ENCODE measurements at regions not wholly inside any gene's neighbourhood (a gene's known extent, or its start where the extent isn't known, plus 50 kb on each side); places are given as distances from the start of the nearest gene placed in this dataset.
"Not testable (repeated sequence)": the region's sequence is repeated elsewhere in the genome, so short reads cannot be mapped to it uniquely, and the experiment has no call there.

DNA sequence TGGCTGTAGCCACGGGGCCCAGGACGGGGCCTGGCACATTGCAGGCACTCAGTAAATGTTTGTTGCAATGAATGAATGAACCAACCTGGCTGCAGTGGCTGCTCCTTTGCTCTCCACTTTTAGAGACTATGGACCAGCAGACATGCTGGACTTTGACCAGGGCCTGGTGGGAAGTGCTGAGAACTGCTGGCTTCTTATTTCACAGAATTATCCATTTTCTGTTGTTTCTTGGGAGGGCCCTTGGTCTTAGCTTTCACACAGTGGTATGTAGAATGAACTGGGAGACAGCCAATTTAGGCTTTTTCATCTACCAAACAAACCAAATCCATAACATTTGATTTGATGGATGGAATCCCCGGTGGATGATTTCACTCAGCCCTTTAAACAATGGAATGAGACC lies 78.0 kb upstream of the LHFPL2 start:
- no peak for DNase-seq (ENCODE audit: low spot score)

DNA sequence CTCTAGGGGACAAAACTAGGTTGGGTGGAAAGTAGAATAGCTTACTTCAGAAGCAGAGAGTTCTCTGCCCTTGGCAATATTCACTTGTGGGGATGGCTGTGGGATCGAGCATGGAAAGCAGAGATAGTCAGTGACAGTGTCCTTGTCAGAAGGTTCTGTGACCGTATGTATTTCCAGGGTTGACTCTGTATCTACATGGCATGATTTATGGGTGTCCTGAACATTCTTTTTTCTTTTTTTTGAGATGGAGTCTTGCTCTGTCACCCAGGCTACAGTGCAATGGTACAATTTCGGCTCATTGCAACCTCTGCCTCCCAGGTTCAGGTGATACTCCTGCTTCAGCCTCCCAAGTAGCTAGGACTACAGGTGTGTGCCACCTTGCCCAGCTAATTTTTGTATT lies 77.4 kb upstream of the LHFPL2 start:
- DNase-seq (ENCODE audit: low spot score): no peak

DNA sequence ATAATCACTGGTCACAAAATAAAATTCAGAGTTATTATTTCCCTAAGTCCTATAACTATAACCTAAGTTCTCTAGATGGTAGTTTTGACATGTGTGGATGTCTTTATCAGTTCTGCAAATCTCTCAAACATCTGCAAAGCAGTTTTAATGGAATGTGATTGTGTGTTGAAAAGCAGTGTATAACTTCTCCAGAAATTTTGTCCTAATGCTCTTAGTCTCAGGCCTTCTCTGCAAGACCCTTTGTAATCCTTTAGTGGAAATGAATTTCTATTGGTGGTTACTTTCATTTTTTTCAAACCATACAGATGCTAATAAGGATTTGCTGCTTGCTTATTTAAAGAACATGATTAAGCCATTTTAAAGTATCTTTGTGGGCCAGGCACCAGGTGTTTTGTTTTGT lies 75.5 kb upstream of the LHFPL2 start:
- DNase-seq (ENCODE audit: low spot score): no peak

DNA sequence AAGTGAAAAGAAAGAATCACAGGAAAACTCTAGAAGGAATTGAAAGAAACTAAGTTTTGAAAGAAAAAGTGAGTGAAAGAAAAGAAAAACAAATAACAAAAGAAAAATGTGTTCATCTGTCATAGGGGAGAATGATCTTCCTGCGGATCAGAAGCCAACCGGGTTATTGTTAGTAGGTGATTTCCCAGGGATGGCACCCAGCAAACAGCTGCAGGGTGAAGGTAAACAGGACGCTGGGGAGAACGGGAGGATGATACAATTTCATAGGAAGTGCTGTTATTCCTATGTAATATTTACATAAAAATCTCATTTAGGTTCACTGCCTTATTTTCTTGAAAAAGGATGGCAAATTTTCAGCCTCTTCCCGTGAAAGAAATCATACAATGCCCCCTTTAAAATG lies 72.4 kb upstream of the LHFPL2 start:
- DNase-seq (ENCODE audit: low spot score): no peak

DNA sequence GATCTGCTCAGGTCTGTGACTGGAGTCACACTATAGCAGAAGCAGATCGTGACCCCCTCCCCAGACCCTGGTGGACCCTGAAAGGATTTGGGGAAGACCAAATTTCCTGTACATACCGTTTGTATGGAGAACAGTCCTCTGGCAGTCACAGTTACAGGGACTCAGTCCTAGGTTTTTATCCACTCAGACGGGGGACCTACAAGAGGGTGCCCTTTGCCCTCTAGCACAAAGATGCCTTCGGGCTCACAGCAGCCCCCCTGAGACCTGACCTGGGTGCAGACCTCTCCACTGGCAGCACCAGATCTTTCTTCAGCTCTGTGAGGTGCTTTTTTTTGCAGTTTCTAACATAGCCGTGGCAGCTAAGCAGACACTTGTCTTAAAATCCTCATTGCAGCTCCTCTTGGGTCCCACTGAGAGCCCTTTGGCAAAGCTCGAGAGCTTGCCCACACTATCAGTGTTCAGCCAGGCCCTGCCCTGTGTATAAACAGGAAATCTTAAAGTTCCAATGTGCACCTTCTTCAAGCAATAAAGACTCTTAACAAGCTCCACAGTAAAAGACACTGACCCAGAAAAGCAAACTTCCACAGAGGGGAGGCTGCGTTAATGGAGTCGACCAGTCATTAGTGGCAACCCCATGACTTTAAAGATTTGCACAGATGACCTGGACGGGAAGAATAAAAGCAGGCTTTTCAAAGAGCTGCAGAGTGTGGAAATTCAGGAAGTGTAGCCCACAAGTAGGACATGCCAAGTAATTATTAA lies 71.8 kb upstream of the LHFPL2 start:
- no peak for DNase-seq (ENCODE audit: low spot score)

DNA sequence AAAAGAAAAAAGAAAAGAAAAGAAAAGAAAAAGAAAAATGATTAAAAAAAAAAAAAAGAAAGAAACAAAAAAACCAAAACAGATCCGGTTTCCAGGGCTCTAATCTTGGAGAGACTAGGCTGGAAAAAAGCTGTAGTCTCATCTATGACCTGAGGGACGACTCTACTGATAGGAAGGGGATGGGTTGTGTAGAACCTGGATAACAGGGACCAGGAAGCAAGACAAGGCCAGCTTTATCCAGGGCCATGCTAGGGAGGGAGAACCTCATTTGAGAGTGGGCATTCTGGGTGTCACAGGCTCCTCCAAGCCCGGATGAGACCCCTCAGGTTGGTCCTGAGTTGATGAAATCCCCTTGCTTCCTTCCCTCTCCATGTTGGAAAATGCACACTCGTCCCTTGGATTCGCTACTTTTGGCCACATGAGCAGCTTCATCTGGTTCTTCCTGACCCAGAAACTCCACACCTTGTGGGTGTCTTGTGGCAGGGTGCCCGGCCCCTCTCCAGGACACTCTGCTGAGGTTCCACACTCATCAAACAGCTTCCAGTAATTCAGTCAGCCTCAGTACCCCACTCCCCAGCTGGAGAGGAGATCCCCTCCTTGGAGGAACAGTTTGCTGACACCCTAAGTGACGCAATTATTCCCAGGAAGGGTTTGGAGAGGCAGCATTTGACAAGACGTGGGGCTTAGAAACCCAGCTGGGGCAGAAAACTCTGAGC lies 71.1 kb upstream of the LHFPL2 start:
- no peak for DNase-seq (ENCODE audit: low spot score)

DNA sequence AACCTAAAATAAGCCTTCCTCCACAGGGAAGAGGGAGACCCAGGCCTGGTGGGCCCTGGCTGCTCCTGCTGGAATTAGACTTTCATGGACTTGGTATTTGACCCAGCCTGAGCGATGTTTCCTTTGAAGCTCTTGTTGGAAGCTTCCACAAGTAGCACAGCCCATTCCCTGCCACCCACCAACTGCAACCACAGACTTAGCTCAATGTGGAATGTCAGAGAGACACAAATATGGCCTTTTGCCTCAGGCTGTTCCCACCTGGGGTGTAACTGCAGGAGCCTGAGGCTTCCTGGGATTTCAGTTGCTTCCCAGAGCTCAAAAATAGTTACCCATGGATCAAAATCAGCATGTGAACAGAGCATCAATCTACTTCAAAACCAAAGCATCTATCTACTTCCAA lies 70.3 kb upstream of the LHFPL2 start:
- no peak for DNase-seq (ENCODE audit: low spot score)

DNA sequence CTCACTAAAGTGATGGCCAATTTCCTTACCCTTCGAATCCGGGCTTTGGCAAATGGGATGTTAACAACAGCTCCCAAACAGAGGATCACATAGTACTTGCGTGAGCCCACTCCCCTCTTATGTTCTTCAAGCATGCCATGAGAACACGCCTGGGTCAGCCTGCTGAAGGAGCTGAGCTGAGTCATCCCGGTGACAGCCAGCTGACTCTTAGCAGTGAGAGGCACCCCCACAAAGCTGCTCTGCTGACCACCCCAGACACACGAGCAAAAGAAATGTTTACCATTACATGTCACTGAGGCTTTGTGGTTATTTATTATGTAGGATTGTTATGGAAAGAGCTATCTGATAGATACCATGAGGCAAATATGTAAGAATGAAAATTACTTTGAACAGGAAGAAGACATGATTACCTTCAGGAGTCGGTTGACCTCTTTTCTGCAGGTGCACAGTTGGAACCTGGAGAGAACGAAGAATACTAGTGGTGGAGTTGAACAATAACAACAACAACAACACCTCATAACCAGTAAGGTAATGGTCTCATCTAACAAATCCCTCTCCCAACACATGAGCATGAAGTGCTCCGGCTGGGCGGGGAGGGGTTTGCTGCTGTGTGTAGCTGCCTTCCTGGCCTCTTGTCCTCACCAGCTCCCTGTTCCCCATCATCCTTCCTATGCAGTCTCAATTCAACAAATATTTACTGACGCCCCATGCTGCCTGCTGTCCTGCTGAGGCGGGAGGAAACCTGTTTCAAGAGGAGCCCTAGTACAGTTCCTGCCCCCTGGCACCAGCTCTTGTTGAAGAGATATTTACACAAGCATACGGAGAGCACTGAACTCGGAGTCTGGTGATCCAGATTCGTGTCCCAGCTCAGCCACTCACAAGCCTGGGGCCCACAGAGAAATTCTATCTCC lies 69.4 kb upstream of the LHFPL2 start:
- no peak for DNase-seq (ENCODE audit: low spot score)

DNA sequence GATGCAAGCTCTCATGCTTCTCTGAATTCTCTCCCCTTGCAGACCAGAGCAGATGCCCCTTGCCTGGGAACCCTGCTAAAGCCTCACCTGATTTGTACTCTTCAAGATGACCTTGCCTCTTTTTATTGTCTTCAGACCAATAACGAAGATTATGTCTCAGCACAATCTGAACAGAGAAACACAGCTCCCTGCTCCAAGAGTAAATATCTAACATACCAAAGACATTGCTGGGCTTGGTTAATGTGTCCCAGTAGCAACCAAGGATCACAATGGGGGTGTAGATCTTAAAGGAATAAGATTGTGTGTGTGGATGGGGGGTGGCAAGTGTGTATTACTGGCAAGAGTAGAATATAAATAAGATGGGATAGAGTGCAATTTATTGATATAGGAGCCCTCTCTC lies 67.6 kb upstream of the LHFPL2 start:
- DNase-seq (ENCODE audit: low spot score): no peak

DNA sequence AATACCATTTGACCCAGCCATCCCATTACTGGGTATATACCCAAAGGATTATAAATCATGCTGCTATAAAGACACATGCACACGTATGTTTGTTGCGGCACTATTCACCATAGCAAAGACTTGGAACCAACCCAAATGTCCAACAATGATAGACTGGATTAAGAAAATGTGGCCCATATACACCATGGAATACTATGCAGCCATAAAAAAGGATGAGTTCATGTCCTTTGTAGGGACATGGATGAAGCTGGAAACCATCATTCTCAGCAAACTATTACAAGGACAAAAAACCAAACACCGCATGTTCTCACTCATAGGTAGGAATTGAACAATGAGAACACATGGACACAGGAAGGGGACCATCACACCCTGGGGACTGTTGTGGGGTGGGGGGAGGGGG lies 66.8 kb upstream of the LHFPL2 start:
- DNase-seq (ENCODE audit: low spot score): not testable (repeated sequence)

DNA sequence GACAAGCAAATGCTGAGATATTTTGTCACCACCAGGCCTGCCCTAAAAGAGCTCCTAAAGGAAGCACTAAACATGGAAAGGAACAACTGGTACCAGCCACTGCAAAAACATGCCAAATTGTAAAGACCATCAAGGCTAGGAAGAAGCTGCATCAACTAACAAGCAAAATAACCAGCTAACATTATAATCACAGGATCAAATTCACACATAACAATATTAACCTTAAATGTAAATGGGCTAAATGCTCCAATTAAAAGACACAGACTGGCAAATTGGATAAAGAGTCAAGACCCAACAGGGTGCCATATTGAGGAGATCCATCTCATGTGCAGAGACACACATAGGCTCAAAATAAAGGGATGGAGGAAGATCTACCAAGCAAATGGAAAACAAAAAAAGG lies 63.1 kb upstream of the LHFPL2 start:
- DNase-seq (ENCODE audit: low spot score): not testable (repeated sequence)

DNA sequence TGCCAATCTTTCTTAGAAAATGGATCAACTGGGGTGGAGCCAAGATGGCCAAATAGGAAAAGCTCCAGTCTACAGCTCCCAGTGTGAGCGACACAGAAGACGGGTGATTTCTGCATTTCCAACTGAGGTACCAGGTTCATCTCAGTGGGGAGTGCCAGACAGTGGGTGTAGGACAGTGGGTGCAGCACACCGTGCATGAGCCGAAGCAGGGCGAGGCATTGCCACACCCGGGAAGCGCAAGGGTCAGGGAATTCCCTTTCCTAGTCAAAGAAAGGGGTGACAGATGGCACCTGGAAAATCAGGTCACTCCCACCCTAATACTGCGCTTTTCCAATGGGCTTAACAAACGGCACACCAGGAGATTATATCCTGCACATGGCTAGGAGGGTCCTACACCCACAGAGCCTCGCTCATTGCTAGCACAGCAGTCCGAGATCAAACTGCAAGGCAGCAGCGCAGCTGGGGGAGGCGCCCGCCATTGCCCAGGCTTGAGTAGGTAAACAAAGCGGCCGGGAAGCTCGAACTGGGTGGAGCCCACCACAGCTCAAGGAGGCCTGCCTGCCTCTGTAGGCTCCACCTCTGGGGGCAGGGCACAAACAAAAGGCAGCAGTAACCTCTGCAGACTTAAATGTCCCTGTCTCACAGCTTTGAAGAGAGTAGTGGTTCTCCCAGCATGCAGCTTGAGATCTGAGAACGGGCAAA lies 61.3 kb upstream of the LHFPL2 start:
- not testable (repeated sequence) for DNase-seq (ENCODE audit: low spot score)

DNA sequence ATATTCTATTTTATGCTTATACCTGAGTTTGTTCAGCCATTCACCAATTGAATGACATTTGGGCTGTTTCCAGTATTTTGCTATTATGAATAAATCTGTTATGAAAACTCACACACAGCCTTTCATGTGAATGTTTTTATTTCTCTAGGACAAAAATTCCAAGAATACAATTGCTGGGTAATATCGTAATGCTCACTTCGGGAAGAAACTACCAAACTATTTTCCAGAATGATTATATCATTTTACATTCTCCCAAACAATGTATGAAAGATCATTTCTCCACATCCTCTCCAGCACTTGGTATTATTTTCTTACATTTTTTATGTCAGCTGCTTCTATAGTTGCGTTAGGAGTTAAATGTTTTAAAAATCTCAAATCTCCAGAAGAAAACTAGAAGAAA lies 58.3 kb upstream of the LHFPL2 start:
- no peak for DNase-seq (ENCODE audit: low spot score)

DNA sequence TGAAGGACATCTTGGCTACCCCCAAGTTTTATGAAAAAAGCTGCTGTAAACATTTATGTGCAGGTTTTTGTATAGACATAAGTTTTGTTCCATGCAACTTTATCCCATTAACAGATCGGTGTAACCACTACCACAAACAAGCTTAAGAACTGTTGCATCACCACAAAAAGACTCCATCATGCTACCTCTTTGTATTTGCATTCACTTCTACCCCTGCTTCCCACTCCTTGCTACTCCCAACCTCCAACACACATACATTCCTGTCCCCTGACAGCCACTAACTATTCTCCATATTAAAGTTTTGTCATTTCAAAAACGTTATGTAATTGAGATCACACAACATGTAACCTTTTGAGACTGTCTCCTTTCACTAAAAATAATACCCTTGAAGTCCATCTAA lies 57.8 kb upstream of the LHFPL2 start:
- DNase-seq (ENCODE audit: low spot score): no peak

DNA sequence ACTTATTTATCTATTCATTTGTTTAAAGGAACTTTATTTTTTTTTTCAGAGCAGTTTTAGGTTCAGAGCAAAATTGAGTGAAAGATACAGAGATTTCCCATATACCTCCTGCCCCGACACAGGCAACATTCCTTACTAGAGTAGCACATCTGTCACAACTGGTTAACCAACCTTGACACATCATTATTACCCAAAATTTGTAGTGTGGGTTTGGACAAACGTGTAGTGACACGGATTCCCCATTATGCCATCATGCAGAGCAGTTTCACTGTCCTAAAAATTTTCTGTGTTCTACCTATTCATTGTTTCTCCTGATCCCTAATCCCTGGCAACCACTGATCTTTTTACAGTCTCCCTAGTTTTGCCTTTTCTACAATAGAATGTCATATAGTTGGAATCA lies 57.3 kb upstream of the LHFPL2 start:
- no peak for DNase-seq (ENCODE audit: low spot score)

DNA sequence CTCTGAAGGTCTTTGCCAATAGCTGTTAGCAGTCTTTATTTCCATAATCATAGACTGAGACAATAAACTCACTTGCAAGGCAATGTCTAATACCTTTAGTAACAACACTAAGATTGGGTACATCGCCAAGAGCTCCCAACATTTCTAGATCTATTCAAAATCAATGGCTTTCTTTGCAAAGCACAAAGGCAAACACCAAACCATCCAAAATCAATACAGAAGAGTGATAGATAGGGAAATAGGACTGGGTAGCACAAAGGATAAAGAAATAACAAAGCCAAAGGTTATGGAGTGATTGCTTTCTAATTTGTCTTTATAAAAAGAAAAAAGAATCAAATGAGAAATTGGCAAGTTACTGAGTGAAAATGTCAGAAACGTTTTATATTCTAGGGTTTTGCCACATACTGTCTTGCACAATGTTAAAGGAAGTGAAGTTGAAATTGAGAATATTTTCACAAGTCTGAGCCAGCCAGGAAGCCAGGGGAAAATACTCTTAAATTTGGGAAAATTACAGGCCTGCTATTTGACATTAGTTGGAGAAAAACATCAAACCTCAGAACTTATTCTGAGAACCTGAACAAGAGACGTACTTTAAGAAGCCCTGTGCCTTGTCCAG lies 53.3 kb upstream of the LHFPL2 start:
- DNase-seq (ENCODE audit: low spot score): no peak

DNA sequence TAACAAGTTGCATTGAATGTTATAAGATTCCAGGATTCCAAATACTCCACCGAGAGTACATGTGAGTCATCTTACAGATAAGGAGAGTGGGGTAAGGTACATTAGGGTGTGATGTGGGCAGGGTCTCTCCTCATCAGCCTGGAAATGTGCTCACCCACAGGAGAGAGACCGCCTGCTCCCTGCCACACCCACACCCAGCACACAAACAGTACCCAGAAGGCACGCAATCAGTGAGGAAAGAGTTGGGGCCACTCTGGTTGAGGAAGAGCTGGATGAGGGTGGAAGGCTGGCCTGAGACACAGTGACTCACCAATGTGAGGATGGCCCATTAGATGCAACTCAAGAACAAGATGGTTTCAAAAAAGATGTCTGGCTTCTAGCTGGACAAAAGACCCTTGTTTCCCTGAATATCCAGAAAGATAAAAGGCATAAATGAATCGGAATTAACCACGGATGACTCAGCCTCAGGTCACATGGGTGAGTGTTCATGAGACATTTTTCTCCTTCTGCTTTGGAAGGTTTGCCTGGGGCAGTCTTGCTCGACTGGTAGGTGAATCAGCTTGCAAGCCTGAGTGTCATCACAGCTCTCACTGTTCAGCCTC lies 51.1 kb upstream of the LHFPL2 start:
- DNase-seq (ENCODE audit: low spot score): peak; percentile 98

DNA sequence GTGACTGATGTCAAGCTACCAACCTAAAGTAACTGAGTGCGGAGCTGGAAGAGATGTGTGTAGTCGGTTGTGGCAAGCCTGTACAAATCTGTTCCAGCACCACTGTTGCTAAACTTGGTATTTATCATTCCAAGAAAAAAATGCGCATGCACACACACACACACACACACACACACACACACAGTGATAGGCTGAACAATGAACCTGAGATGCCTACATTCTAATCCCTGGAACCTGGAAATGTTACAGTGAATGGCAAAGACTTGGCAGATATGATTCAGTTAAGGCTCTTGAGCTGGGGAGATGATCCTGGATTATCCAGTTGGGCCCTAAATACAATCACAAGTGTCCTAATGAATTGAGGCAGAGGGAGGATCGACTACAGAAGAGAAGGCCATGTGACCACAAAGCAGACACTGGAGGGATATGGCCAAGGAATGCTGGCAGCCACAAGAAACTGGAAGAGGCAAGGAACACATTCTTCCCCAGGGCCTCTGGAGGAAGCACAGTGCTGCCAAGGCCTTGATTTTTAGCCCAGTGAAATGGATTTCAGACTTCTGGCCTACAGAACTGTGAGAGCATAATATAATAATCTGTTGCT lies 49.7 kb upstream of the LHFPL2 start:
- no peak for DNase-seq (ENCODE audit: low spot score)
